NCI-H146 treated with DMSO at 0.1 percent for 48 hours (cell line): ENCODE measurements at regions not wholly inside any gene's neighbourhood (a gene's known extent, or its start where the extent isn't known, plus 50 kb on each side); places are given as distances from the start of the nearest gene placed in this dataset.

ENCODE experiments used
- DNase-seq: peaks from one replicate; lab custom pipeline; 2025; ENCODE audit not compliant: unreplicated experiment; lab: John Stamatoyannopoulos, UW

GRCh38 chr4:71270901-71271300, 67.9 kb upstream of the SLC4A4 start:
- DNase-seq = no peak

- DNase-seq = no peak
Measured at GRCh38 chr4:71272976-71273375, 65.8 kb upstream of the SLC4A4 start.

GRCh38 chr4:71275004-71275403, 63.8 kb upstream of the SLC4A4 start:
- no peak for DNase-seq

- no peak for DNase-seq
Measured at GRCh38 chr4:71275570-71275969, 63.2 kb upstream of the SLC4A4 start.

GRCh38 chr4:71277353-71277752, 61.5 kb upstream of the SLC4A4 start:
- DNase-seq = no peak

GRCh38 chr4:71283642-71284257, 55.1 kb upstream of the SLC4A4 start:
- DNase-seq = no peak

GRCh38 chr4:71287305-71287704, 51.5 kb upstream of the SLC4A4 start:
- DNase-seq = no peak

- no peak for DNase-seq
Measured at GRCh38 chr4:71288875-71289274, 49.9 kb upstream of the SLC4A4 start.
